Vagina (tissue), 2 donors: ENCODE measurements at regions not wholly inside any gene's neighbourhood (a gene's known extent, or its start where the extent isn't known, plus 50 kb on each side); places are given as distances from the start of the nearest gene placed in this dataset.

Experiments
- POLR2A ChIP-seq, 2 donors: fragments of 450-650 bp; IDR thresholded peaks; one replicate each; pipeline ENCODE4 v1.6.1; 2017; ENCODE audit warnings: antibody characterized with exemption in 2 of 2, mild to moderate bottlenecking in 2 of 2, moderate library complexity in 2 of 2
- TF ChIP-seq, protein P1 (sequence below), 3 experiments: fragments of 450-650 bp in 2 of 3; fragments of 200-600 bp in 1 of 3; sonication (generic) in 1 of 3; IDR thresholded peaks; one replicate each; pipeline ENCODE4 v1.5.1; 2017 to 2019; ENCODE audit warnings: antibody characterized with exemption in 3 of 3, mild to moderate bottlenecking in 2 of 3, moderate library complexity in 2 of 3

DNA sequence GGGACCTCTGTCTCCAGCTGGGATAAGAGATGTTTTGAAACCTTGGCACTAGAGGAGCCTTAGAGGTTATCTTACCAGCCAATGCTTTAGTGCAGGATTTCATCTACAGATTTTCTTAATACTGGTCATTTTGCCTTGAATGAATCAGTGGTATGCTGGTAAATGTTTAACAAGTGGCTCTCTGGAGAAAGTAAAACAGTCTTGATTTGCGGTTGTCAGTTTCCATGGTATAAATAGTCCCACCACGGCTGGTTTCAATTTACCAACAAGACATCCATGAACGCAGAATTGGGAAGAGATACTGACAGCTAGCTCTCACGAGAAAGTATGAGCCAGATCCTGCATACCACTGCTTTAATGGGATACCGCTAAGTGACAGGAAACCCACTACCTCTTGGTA is 56.7 kb upstream of the CXCL14 start:
- TF ChIP-seq, protein P1, sequence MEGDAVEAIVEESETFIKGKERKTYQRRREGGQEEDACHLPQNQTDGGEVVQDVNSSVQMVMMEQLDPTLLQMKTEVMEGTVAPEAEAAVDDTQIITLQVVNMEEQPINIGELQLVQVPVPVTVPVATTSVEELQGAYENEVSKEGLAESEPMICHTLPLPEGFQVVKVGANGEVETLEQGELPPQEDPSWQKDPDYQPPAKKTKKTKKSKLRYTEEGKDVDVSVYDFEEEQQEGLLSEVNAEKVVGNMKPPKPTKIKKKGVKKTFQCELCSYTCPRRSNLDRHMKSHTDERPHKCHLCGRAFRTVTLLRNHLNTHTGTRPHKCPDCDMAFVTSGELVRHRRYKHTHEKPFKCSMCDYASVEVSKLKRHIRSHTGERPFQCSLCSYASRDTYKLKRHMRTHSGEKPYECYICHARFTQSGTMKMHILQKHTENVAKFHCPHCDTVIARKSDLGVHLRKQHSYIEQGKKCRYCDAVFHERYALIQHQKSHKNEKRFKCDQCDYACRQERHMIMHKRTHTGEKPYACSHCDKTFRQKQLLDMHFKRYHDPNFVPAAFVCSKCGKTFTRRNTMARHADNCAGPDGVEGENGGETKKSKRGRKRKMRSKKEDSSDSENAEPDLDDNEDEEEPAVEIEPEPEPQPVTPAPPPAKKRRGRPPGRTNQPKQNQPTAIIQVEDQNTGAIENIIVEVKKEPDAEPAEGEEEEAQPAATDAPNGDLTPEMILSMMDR (IDR thresholded peaks at IDR 0.05) = no peak
- no peak for TF ChIP-seq POLR2A (IDR thresholded peaks at IDR 0.05)
